ENCODE measurements at regions not wholly inside any gene's neighbourhood (a gene's known extent, or its start where the extent isn't known, plus 50 kb on each side); places are given as distances from the start of the nearest gene placed in this dataset.

- TF ChIP-seq CTCF (IDR thresholded peaks at IDR 0.05): no peak
- no peak for TF ChIP-seq POLR2A (IDR thresholded peaks at IDR 0.05)
Measured at GRCh38 chr3:104291878-104292277, 1074.8 kb upstream of the ALCAM start.
